ENCODE measurements at regions not wholly inside any gene's neighbourhood (a gene's known extent, or its start where the extent isn't known, plus 50 kb on each side); places are given as distances from the start of the nearest gene placed in this dataset.

DNA sequence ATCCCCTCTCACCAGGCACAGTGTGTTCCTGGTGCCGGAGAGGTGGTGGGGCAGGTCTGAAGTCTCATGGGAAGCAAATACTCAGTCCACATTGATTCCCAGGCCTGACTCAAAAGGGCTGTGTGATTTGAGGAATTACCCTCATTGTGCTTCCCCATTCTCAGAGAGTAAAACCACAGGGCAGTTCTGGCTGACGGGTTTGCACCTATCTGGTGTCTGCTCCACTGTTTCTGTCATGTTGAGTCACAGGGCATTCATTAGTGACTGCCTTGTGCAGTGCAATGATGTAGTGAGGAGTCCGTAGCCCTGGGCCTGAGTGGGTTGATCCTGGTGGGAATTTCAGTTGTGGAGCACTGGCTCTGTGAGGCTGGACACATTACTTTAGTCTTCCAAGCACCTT, 85.2 kb upstream of the ARHGAP20 start:
- no peaks in the 10 kb centered on the region for H3K36me3 ChIP-seq (ENCODE audit: control insufficient read depth, insufficient read depth, low read length)
- no peak overlapping the region for H3K4me3 ChIP-seq (ENCODE audit: low read depth, low read length)
- TF ChIP-seq, protein P1, sequence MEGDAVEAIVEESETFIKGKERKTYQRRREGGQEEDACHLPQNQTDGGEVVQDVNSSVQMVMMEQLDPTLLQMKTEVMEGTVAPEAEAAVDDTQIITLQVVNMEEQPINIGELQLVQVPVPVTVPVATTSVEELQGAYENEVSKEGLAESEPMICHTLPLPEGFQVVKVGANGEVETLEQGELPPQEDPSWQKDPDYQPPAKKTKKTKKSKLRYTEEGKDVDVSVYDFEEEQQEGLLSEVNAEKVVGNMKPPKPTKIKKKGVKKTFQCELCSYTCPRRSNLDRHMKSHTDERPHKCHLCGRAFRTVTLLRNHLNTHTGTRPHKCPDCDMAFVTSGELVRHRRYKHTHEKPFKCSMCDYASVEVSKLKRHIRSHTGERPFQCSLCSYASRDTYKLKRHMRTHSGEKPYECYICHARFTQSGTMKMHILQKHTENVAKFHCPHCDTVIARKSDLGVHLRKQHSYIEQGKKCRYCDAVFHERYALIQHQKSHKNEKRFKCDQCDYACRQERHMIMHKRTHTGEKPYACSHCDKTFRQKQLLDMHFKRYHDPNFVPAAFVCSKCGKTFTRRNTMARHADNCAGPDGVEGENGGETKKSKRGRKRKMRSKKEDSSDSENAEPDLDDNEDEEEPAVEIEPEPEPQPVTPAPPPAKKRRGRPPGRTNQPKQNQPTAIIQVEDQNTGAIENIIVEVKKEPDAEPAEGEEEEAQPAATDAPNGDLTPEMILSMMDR (IDR thresholded peaks at IDR 0.05; ENCODE audit: insufficient read depth, low read length, severe bottlenecking) = no peak
- H3K27me3 ChIP-seq (ENCODE audit: control insufficient read depth, insufficient read depth, low read length) = no peaks in the 10 kb centered on the region
- FAIRE-seq (no peak), DNase-seq (ENCODE audit: low read depth) (peak; percentile 84)

DNA sequence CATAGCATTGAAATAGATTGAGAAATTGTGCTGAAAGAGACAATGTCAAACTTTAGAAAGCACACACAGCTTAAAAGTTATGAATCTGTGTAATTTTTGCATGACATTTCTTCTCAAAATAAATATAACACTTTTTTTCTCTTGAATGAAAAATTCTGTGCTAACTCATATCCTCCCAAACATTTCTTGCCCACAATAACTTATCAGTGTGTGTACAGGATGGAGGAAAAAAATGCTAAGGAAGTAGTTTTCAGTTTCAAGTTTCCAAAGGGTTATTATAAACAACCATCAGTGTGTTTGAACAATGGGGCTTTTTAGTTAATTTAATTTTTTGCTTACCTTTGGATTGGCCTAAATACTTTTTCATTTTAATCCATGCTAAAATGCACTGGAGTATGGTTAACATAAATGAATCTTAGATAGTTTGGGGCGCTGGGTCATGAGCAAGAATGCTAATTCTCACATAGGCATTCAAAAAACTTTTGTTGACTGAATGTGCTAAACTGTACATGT, 82.9 kb upstream of the ARHGAP20 start:
- TF ChIP-seq, protein P1 (IDR thresholded peaks at IDR 0.05; ENCODE audit: insufficient read depth, low read length, severe bottlenecking) = no peak
- DNase-seq (ENCODE audit: low read depth) (no peak), FAIRE-seq (no peak)
- H3K27me3 ChIP-seq (ENCODE audit: control insufficient read depth, insufficient read depth, low read length) = no peaks in the 10 kb centered on the region
- no peaks in the 10 kb centered on the region for H3K36me3 ChIP-seq (ENCODE audit: control insufficient read depth, insufficient read depth, low read length)
- no peak overlapping the region for H3K4me3 ChIP-seq (ENCODE audit: low read depth, low read length)

DNA sequence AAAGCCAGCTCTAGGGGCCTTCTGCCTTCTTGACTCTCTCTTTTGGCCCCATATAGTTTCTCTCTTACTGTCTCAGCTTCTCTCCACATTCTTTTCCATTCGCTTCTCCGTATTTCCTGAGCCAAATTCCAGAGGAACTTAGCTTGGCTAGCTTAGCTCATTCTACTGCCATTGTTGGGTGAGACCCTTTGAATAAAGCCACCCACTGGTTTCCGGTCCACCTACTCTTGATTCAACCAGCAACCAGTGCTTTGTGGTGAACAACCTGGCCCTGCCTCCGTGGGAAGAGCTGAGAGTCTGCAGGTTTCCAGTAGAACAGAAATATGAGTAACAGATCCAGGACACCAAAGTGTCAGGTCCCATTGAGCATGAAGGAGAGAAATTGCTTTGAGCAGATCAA, 81.3 kb upstream of the ARHGAP20 start:
- TF ChIP-seq, protein P1 (IDR thresholded peaks at IDR 0.05; ENCODE audit: insufficient read depth, low read length, severe bottlenecking) = no peak
- Histone ChIP-seq H3K36me3 (ENCODE audit: control insufficient read depth, insufficient read depth, low read length) (no peaks in the 10 kb centered on the region), H3K27me3 (ENCODE audit: control insufficient read depth, insufficient read depth, low read length) (no peaks in the 10 kb centered on the region), H3K4me3 (ENCODE audit: low read depth, low read length) (no peak overlapping the region)
- DNase-seq (ENCODE audit: low read depth) (no peak), FAIRE-seq (no peak)

DNA sequence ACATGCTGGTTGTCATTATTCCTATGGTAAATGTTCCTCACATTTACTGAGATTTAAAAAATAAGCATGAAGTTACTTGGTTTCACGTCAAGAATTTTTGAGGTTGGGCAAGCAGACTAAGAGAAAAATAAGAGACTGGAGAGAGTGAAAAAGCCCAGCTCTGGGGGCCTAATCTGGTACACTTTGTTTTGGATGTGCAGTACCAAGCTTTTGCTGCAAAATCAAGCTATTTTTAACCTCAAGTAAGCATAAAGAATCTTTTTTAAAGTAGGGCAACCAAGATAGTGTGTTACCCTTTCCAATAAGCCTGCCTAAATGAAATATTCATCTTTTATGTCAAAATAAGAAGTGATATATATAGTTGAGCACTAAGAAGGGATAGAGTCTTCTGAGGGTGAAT, 79.4 kb upstream of the ARHGAP20 start:
- no peak for DNase-seq (ENCODE audit: low read depth)
- no peak for FAIRE-seq
- Histone ChIP-seq H3K36me3 (ENCODE audit: control insufficient read depth, insufficient read depth, low read length) (no peaks in the 10 kb centered on the region), H3K4me3 (ENCODE audit: low read depth, low read length) (no peak overlapping the region), H3K27me3 (ENCODE audit: control insufficient read depth, insufficient read depth, low read length) (no peaks in the 10 kb centered on the region)
- TF ChIP-seq, protein P1 (IDR thresholded peaks at IDR 0.05; ENCODE audit: insufficient read depth, low read length, severe bottlenecking) = no peak

DNA sequence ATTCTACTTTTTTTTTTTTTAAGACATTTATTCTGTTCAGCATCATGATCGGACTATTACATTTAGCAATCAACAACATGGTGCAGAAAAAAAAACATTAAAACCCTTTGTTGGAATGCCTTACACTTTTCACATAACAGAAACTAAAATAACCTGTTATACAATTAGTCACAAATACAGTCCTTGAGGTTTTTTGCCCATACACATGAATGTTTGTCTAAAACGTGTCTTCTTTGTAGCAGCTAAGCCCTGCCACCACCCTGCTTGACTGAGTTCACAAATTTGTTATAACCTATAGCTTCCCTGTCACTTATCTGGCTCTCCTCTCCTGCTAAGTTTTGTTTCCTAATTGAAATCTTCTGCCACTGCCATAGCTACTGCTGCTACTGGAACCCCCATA, 75.4 kb upstream of the ARHGAP20 start:
- TF ChIP-seq, protein P1 (IDR thresholded peaks at IDR 0.05; ENCODE audit: insufficient read depth, low read length, severe bottlenecking) = no peak
- Histone ChIP-seq H3K4me3 (ENCODE audit: low read depth, low read length) (no peak overlapping the region), H3K27me3 (ENCODE audit: control insufficient read depth, insufficient read depth, low read length) (no peaks in the 10 kb centered on the region), H3K36me3 (ENCODE audit: control insufficient read depth, insufficient read depth, low read length) (no peaks in the 10 kb centered on the region)
- DNase-seq (ENCODE audit: low read depth) = peak; percentile 64
- no peak for FAIRE-seq

DNA sequence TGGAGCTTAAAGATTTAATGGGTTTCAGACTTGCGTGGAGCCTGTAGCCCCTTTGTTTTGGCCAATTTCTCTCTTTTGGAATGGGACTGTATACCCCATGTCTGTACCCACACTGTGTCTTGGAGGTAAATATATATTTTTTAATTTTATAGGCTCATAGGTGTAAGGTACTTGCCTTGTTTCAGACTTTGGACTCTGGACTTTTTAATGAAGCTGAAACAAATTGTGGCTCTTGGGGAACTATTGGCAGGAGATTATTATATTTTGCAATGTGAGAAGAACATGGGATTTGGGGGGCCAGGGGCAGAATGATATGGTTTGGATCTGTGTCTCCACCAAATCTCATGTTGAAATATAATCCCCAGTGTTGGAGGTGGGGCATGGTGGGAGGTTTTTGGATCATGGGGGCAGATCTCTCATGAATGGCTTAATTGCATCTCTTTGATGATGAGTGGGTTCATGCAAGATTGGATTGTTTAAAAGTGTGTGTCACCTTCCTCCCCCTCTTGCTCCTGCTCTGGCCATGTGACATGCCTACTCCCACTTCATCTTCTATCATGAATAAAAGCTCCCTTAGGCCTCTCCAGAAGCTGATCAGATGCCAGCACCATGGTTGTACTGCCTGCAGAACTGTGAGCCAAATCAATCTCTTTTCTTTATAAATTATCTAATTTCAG, 74.1 kb upstream of the ARHGAP20 start:
- TF ChIP-seq, protein P1 (IDR thresholded peaks at IDR 0.05; ENCODE audit: insufficient read depth, low read length, severe bottlenecking) = no peak
- Histone ChIP-seq H3K27me3 (ENCODE audit: control insufficient read depth, insufficient read depth, low read length) (no peaks in the 10 kb centered on the region), H3K4me3 (ENCODE audit: low read depth, low read length) (no peak overlapping the region), H3K36me3 (ENCODE audit: control insufficient read depth, insufficient read depth, low read length) (no peaks in the 10 kb centered on the region)
- FAIRE-seq = no peak
- DNase-seq (ENCODE audit: low read depth) = no peak

Data from bronchial epithelial cell (primary cell).